ENCODE measurements at regions not wholly inside any gene's neighbourhood (a gene's known extent, or its start where the extent isn't known, plus 50 kb on each side); places are given as distances from the start of the nearest gene placed in this dataset.

DNA sequence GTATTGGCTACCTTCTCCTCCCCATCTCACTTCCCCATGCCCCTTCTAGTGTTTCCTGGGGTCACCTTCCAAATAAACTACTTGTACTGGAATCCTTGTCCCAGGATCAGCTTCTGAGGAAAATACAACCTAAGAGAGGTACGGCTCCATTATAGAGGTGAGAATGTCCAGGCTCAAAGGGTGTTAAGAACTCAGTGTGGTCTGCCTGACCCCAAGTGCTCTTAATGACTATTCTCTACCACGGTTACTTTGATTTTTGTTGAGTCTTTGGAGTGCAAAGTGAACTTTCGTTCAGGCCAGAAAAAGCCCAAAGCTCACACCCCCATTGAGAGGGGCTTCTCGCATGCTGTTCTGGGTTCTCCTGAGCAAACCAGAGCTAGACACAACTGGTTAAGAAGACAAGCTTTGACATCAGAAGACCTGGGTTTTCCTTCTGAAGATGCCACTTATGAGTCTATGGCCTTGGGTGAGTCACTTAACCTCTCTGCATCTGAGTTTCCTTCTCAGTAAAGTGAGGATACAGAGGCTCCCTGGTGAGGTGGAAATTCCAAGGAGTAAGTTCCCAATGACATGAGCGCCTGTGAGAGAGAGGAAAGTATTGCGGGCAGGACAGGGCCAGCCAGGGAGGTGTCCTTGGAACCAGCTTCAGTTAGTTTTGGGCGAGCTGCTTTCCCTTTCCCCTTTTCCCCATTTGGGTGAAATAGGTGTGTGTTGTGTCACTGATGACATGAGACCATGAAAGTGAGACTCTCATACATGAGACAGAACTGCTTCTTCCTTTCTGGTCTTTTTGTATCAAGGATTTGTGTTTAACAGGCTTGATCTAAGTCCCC is 475.0 kb upstream of the PROK2 start:
- no peak overlapping the region for H3K4me3 ChIP-seq
- peaks cover 0 to 34% of the 10 kb centered on the region in 2 donors for H3K4me1 ChIP-seq
- DNase-seq (ENCODE audit: low spot score) = no peak
- H3K9me3 ChIP-seq = no peaks in the 10 kb centered on the region
- TF ChIP-seq, protein P1, sequence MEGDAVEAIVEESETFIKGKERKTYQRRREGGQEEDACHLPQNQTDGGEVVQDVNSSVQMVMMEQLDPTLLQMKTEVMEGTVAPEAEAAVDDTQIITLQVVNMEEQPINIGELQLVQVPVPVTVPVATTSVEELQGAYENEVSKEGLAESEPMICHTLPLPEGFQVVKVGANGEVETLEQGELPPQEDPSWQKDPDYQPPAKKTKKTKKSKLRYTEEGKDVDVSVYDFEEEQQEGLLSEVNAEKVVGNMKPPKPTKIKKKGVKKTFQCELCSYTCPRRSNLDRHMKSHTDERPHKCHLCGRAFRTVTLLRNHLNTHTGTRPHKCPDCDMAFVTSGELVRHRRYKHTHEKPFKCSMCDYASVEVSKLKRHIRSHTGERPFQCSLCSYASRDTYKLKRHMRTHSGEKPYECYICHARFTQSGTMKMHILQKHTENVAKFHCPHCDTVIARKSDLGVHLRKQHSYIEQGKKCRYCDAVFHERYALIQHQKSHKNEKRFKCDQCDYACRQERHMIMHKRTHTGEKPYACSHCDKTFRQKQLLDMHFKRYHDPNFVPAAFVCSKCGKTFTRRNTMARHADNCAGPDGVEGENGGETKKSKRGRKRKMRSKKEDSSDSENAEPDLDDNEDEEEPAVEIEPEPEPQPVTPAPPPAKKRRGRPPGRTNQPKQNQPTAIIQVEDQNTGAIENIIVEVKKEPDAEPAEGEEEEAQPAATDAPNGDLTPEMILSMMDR (IDR thresholded peaks at IDR 0.05) = no peak
- no peaks in the 10 kb centered on the region for H3K36me3 ChIP-seq
- H3K27ac ChIP-seq = no peak overlapping the region
- H3K27me3 ChIP-seq = no peaks in the 10 kb centered on the region

GRCh38 chr3:72258361-72259141 is 473.6 kb upstream of the PROK2 start:
- no peak for DNase-seq (ENCODE audit: low spot score)

DNA sequence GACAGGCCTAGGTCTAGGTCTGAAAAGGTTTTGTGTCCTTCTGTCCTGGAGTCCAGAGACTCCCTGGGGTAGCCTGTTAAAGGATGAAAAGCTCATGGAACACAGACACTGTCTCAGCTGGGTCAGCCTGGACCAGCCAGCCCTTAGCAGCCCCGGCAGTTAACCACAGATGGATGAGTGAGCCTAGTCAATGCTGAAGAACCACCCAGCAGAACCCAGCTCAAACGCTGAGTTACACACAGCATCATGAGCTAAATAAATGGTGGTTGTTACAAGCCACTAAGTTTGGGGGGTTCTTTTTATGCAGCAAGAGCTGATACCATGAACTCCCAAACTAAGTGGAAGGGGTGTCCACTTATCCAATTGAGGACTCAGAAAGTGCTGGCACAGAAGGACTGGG is 472.8 kb upstream of the PROK2 start:
- H3K36me3 ChIP-seq = no peaks in the 10 kb centered on the region
- no peak overlapping the region for H3K4me3 ChIP-seq
- TF ChIP-seq, protein P1 (IDR thresholded peaks at IDR 0.05) = no peak
- no peak overlapping the region for H3K27ac ChIP-seq
- H3K4me1 ChIP-seq = peaks cover 0 to 35% of the 10 kb centered on the region in 2 donors
- no peaks in the 10 kb centered on the region for H3K9me3 ChIP-seq
- no peaks in the 10 kb centered on the region for H3K27me3 ChIP-seq
- no peak for DNase-seq (ENCODE audit: low spot score)

More at GRCh38 chr3:72258361-72259141, 473.6 kb upstream of the PROK2 start:
- TF ChIP-seq, protein P1 (IDR thresholded peaks at IDR 0.05) = no peak
- no peak overlapping the region for H3K4me3 ChIP-seq
- no peaks in the 10 kb centered on the region for H3K9me3 ChIP-seq
- no peaks in the 10 kb centered on the region for H3K27me3 ChIP-seq
- peaks cover 0 to 35% of the 10 kb centered on the region in 2 donors for H3K4me1 ChIP-seq
- no peak overlapping the region for H3K27ac ChIP-seq
- H3K36me3 ChIP-seq = no peaks in the 10 kb centered on the region

DNA sequence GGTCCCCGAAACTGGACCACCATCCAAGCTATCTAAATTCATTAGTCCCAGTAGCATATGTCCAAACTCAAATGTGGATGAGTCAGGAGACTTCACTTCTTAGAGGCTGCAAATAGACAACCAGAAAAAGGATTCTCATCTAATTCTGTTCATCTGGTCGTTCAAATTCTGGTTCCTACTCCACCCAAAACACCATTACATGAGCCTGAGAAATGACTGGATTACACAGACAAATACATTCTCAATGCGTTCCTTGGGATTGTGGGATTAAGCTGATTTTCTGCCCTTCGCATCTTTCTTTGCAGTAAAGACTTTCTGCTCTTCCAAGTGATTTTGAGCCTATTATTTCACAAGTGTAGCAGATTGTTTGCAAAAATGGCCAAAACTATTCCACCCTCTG is 472.3 kb upstream of the PROK2 start:
- Histone ChIP-seq H3K27me3 (no peaks in the 10 kb centered on the region), H3K4me1 (peaks cover 0 to 34% of the 10 kb centered on the region in 2 donors), H3K4me3 (no peak overlapping the region), H3K27ac (no peak overlapping the region), H3K36me3 (no peaks in the 10 kb centered on the region), H3K9me3 (no peaks in the 10 kb centered on the region)
- no peak for DNase-seq (ENCODE audit: low spot score)
- TF ChIP-seq, protein P1 (IDR thresholded peaks at IDR 0.05) = no peak

GRCh38 chr3:72256716-72257115 is 471.8 kb upstream of the PROK2 start:
- no peak overlapping the region for H3K27ac ChIP-seq
- no peak overlapping the region for H3K4me3 ChIP-seq
- no peaks in the 10 kb centered on the region for H3K27me3 ChIP-seq
- H3K4me1 ChIP-seq = peaks cover 0 to 30% of the 10 kb centered on the region in 2 donors
- TF ChIP-seq, protein P1 (IDR thresholded peaks at IDR 0.05) = no peak
- H3K36me3 ChIP-seq = no peaks in the 10 kb centered on the region
- H3K9me3 ChIP-seq = no peaks in the 10 kb centered on the region
- DNase-seq (ENCODE audit: low spot score) = no peak

Data from right atrium auricular region (tissue), 2 donors.